Sigmoid colon (tissue), 6 donors: ENCODE measurements at regions not wholly inside any gene's neighbourhood (a gene's known extent, or its start where the extent isn't known, plus 50 kb on each side); places are given as distances from the start of the nearest gene placed in this dataset.
"Not testable (repeated sequence)": the region's sequence is repeated elsewhere in the genome, so short reads cannot be mapped to it uniquely, and the experiment has no call there.

Source experiments
- DNase-seq: peaks from one replicate; pipeline ENCODE4 v3.0.0-alpha.2; 2019
- H3K27ac ChIP-seq, 4 donors: fragments of 200-600 bp; sonication (generic); one replicate each; pipeline ENCODE4 v1.5.1; 2016 to 2019; ENCODE audit warnings: mild to moderate bottlenecking in 1 of 4
- H3K27me3 ChIP-seq, 3 donors: fragments of 200-600 bp; sonication (generic); one replicate each; pipeline ENCODE4 v1.5.1; 2019; ENCODE audit warnings: mild to moderate bottlenecking in 1 of 3
- H3K36me3 ChIP-seq, 4 donors: fragments of 200-600 bp; sonication (generic); one replicate each; pipeline ENCODE4 v1.5.1; 2016 to 2019
- H3K4me1 ChIP-seq, 4 donors: fragments of 200-600 bp; sonication (generic); one replicate each; pipeline ENCODE4 v1.5.1; 2017 to 2019
- H3K4me3 ChIP-seq, 4 donors: fragments of 200-600 bp; sonication (generic); one replicate each; pipeline ENCODE4 v1.5.1; 2017 to 2019; ENCODE audit warnings: mild to moderate bottlenecking in 2 of 4, moderate library complexity in 1 of 4
- H3K9me3 ChIP-seq, 4 donors: fragments of 200-600 bp in 3 of 4; sonication (generic) in 3 of 4; one replicate each; pipeline versions ENCODE4 v1.5.1 to v1.6.1; 2013 to 2019
- CTCF ChIP-seq, 4 experiments: fragments of 450-650 bp in 3 of 4; fragments of 200-600 bp in 1 of 4; IDR thresholded peaks; one replicate each; pipeline ENCODE4 v1.5.1; 2016 to 2019; ENCODE audit warnings: antibody characterized with exemption in 4 of 4, mild to moderate bottlenecking in 3 of 4, moderate library complexity in 2 of 4
- EP300 ChIP-seq, 4 donors: sonication (generic); formaldehyde crosslinking; IDR thresholded peaks; one replicate each; pipeline ENCODE4 v1.6.1; 2017; ENCODE audit warnings: antibody characterized with exemption in 4 of 4
- POLR2A ChIP-seq, 2 donors: fragments of 450-650 bp; IDR thresholded peaks; one replicate each; pipeline ENCODE4 v1.6.1; 2016; ENCODE audit warnings: antibody characterized with exemption in 2 of 2, mild to moderate bottlenecking in 2 of 2, moderate library complexity in 2 of 2
- POLR2AphosphoS5 ChIP-seq, 4 donors: sonication (generic); formaldehyde crosslinking; IDR thresholded peaks; one replicate each; pipeline ENCODE4 v1.6.1; 2017; ENCODE audit warnings: antibody characterized with exemption in 4 of 4
- WGBS, 2 donors: extraction: QIAGEN DNeasy Blood & Tissue Kit; methylation state at CpG; one replicate each; pipeline ENCODE4 v1.1.7; 2013; 5-methylcytosine and 5-hydroxymethylcytosine counted together
- intact Hi-C: fragments of 100-400 bp; cut with DNase I; formaldehyde crosslinking; loops from one replicate; pipeline ENCODE4 v1.15.1; 2023
- donor health status: healthy with polysubstance abuse.
- donor health status: healthy.

GRCh38 chr7:110421490-110422241, 669.3 kb upstream of the LRRN3 start:
- Histone ChIP-seq H3K9me3 (no peaks in the 10 kb centered on the region), H3K27ac (no peak overlapping the region), H3K27me3 (no peaks in the 10 kb centered on the region), H3K4me3 (no peak overlapping the region), H3K4me1 (no peaks in the 10 kb centered on the region), H3K36me3 (no peaks in the 10 kb centered on the region)
- WGBS, 2 donors, result 63 to 74% methylated on average over 5 of the region's 5 CpGs
- TF ChIP-seq EP300 (IDR thresholded peaks at IDR 0.05), result no peak
- TF ChIP-seq POLR2A (IDR thresholded peaks at IDR 0.05), result no peak
- no peak for TF ChIP-seq CTCF (IDR thresholded peaks at IDR 0.05)
- TF ChIP-seq POLR2AphosphoS5 (IDR thresholded peaks at IDR 0.05), result no peak
- no peak for DNase-seq
- intact Hi-C loops, result no loop called here

GRCh38 chr7:110432061-110432553, 658.8 kb upstream of the LRRN3 start:
- H3K4me3 ChIP-seq, result no peak overlapping the region
- TF ChIP-seq CTCF (IDR thresholded peaks at IDR 0.05) (no peak), EP300 (IDR thresholded peaks at IDR 0.05) (no peak), POLR2AphosphoS5 (IDR thresholded peaks at IDR 0.05) (no peak), POLR2A (IDR thresholded peaks at IDR 0.05) (no peak)
- intact Hi-C loops, result no loop called here
- no peak for DNase-seq
- H3K9me3 ChIP-seq, result no peaks in the 10 kb centered on the region
- H3K36me3 ChIP-seq, result no peaks in the 10 kb centered on the region
- WGBS, 2 donors, result 95 to 96% methylated on average over 8 of the region's 8 CpGs
- H3K27ac ChIP-seq, result no peak overlapping the region
- H3K4me1 ChIP-seq, result no peaks in the 10 kb centered on the region
- H3K27me3 ChIP-seq, result no peaks in the 10 kb centered on the region

- H3K4me1 ChIP-seq, H3K36me3 ChIP-seq, DNase-seq, H3K4me3 ChIP-seq, H3K27ac ChIP-seq, H3K9me3 ChIP-seq, H3K27me3 ChIP-seq, intact Hi-C loops: not testable (repeated sequence)
- 92 to 95% methylated on average over 2 of the region's 2 CpGs for WGBS, 2 donors
These were observed 652.0 kb upstream of the LRRN3 start for GRCh38 chr7:110438926-110439325.

GRCh38 chr7:110442381-110442837, 648.5 kb upstream of the LRRN3 start:
- H3K9me3 ChIP-seq, result no peaks in the 10 kb centered on the region
- no peaks in the 10 kb centered on the region for H3K4me1 ChIP-seq
- intact Hi-C loops, result no loop called here
- no peaks in the 10 kb centered on the region for H3K36me3 ChIP-seq
- no peak overlapping the region for H3K27ac ChIP-seq
- H3K4me3 ChIP-seq, result no peak overlapping the region
- 26 to 45% methylated on average over 4 of the region's 4 CpGs for WGBS, 2 donors
- no peak for DNase-seq
- H3K27me3 ChIP-seq, result no peaks in the 10 kb centered on the region
- TF ChIP-seq EP300 (IDR thresholded peaks at IDR 0.05) (no peak), POLR2AphosphoS5 (IDR thresholded peaks at IDR 0.05) (no peak), POLR2A (IDR thresholded peaks at IDR 0.05) (no peak), CTCF (IDR thresholded peaks at IDR 0.05) (no peak)

GRCh38 chr7:110446658-110447057, 644.3 kb upstream of the LRRN3 start:
- H3K27me3 ChIP-seq, result no peaks in the 10 kb centered on the region
- no peak for DNase-seq
- H3K4me3 ChIP-seq, result no peak overlapping the region
- intact Hi-C loops, result no loop called here
- no peak for TF ChIP-seq CTCF (IDR thresholded peaks at IDR 0.05)
- TF ChIP-seq POLR2AphosphoS5 (IDR thresholded peaks at IDR 0.05), result no peak
- no peak for TF ChIP-seq EP300 (IDR thresholded peaks at IDR 0.05)
- H3K36me3 ChIP-seq, result no peaks in the 10 kb centered on the region
- 94 to 95% methylated on average over 6 of the region's 6 CpGs for WGBS, 2 donors
- H3K27ac ChIP-seq, result no peak overlapping the region
- no peaks in the 10 kb centered on the region for H3K9me3 ChIP-seq
- H3K4me1 ChIP-seq, result no peaks in the 10 kb centered on the region
